Activated gamma-delta T cell (primary cell): ENCODE measurements at regions not wholly inside any gene's neighbourhood (a gene's known extent, or its start where the extent isn't known, plus 50 kb on each side); places are given as distances from the start of the nearest gene placed in this dataset.

Source experiments
- DNase-seq: peaks from one replicate; lab custom pipeline; 2025; lab: John Stamatoyannopoulos, UW

- no peak for DNase-seq
Observed at GRCh38 chr3:30263925-30264313, 342.5 kb upstream of the TGFBR2 start.

- no peak for DNase-seq
Observed at GRCh38 chr3:30266524-30266923, 339.9 kb upstream of the TGFBR2 start.

- no peak for DNase-seq
Observed at GRCh38 chr3:30268288-30268687, 338.1 kb upstream of the TGFBR2 start.

- DNase-seq = no peak
Observed at GRCh38 chr3:30269751-30270445, 336.5 kb upstream of the TGFBR2 start.

GRCh38 chr3:30271781-30272180 is 334.6 kb upstream of the TGFBR2 start:
- DNase-seq = no peak

- DNase-seq = no peak
Observed at GRCh38 chr3:30273304-30274072, 332.9 kb upstream of the TGFBR2 start.

- no peak for DNase-seq
Observed at GRCh38 chr3:30277494-30277893, 328.9 kb upstream of the TGFBR2 start.

- no peak for DNase-seq
Observed at GRCh38 chr3:30281526-30281925, 324.9 kb upstream of the TGFBR2 start.

GRCh38 chr3:30282154-30282696 is 324.2 kb upstream of the TGFBR2 start:
- no peak for DNase-seq

GRCh38 chr3:30285188-30286006 is 321.0 kb upstream of the TGFBR2 start:
- DNase-seq = no peak

GRCh38 chr3:30286007-30286669 is 320.3 kb upstream of the TGFBR2 start:
- DNase-seq = no peak

- no peak for DNase-seq
Observed at GRCh38 chr3:30286811-30287210, 319.6 kb upstream of the TGFBR2 start.

GRCh38 chr3:30288830-30289229 is 317.6 kb upstream of the TGFBR2 start:
- DNase-seq = no peak

- DNase-seq = no peak
Observed at GRCh38 chr3:30289324-30289723, 317.1 kb upstream of the TGFBR2 start.

GRCh38 chr3:30289766-30290165 is 316.6 kb upstream of the TGFBR2 start:
- DNase-seq = no peak

GRCh38 chr3:30290479-30290878 is 315.9 kb upstream of the TGFBR2 start:
- DNase-seq = no peak

- DNase-seq = no peak
Observed at GRCh38 chr3:30292192-30292893, 314.1 kb upstream of the TGFBR2 start.

- DNase-seq = no peak
Observed at GRCh38 chr3:30293621-30294240, 312.7 kb upstream of the TGFBR2 start.

GRCh38 chr3:30294241-30294667 is 312.1 kb upstream of the TGFBR2 start:
- DNase-seq = no peak

GRCh38 chr3:30297112-30297511 is 309.3 kb upstream of the TGFBR2 start:
- no peak for DNase-seq
